ENCODE measurements at regions not wholly inside any gene's neighbourhood (a gene's known extent, or its start where the extent isn't known, plus 50 kb on each side); places are given as distances from the start of the nearest gene placed in this dataset.

DNA sequence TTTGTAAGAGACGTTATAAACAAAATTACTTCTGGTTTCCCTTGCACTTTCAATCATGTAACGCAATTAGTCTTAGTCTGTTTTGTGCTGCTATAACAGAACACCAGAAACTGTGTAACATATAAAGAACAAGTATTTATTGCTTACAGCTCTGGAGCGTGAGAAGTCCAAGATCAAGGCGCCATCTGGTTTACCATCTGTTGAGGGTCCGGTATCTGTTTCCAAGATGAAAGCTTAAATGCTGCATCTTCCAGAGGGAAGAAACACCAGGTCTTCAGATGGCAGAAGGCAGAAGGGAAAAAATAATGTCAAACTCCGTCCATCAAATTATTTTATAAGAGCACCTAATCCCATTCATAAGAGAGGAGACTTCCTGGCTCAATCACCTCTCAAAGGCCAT is 474.1 kb downstream of the PDGFC start:
- TF ChIP-seq, protein P1, sequence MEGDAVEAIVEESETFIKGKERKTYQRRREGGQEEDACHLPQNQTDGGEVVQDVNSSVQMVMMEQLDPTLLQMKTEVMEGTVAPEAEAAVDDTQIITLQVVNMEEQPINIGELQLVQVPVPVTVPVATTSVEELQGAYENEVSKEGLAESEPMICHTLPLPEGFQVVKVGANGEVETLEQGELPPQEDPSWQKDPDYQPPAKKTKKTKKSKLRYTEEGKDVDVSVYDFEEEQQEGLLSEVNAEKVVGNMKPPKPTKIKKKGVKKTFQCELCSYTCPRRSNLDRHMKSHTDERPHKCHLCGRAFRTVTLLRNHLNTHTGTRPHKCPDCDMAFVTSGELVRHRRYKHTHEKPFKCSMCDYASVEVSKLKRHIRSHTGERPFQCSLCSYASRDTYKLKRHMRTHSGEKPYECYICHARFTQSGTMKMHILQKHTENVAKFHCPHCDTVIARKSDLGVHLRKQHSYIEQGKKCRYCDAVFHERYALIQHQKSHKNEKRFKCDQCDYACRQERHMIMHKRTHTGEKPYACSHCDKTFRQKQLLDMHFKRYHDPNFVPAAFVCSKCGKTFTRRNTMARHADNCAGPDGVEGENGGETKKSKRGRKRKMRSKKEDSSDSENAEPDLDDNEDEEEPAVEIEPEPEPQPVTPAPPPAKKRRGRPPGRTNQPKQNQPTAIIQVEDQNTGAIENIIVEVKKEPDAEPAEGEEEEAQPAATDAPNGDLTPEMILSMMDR (IDR thresholded peaks at IDR 0.05), result no peak
- no peak for TF ChIP-seq POLR2A (IDR thresholded peaks at IDR 0.05)

All from esophagus squamous epithelium (tissue), 4 donors.